GM18511 (cell line): ENCODE measurements at regions not wholly inside any gene's neighbourhood (a gene's known extent, or its start where the extent isn't known, plus 50 kb on each side); places are given as distances from the start of the nearest gene placed in this dataset.
"Not testable (repeated sequence)": the region's sequence is repeated elsewhere in the genome, so short reads cannot be mapped to it uniquely, and the experiment has no call there.

Source experiments
- ATAC-seq: cut with Tn5 transposase; IDR thresholded peaks from one replicate; pipeline ENCODE4 v1.9.1; 2021; ENCODE audit warnings: mild to moderate bottlenecking, moderate library complexity; ENCODE audit not compliant: unreplicated experiment

DNA sequence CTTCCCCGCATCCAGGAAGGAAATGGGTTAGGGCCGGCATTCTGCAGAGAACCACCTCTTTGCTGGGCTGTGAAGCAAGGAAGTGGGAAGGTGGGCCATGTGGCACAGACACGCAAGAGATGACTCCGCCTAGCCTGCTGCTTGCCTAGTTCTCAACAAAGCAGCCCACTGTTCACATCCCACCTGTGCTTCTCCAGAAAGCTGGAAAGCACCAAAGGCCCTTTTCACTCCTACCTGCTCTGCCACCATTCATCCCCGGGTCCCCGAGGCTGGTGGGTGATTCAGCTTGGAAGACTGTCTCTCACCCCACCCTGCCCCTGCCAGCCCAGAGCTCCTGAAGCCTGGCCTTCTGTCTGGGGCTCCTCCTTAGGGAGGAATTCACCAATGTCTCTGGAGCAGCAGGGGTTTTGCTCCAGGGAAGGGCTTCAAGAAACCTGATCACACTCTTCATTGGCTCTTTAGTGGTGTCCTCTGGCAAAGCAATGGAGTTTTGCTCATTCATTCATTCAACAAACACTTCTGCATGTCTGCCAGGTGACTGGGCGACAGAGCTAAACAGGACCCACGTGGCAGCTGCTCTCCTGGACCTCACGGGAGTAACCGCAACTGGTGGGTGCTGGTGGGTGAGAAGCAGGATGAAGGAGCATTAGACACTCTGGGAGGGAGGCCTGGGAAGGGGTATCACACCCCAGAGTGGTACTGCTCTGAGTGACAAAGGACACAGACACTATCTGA is 145.4 kb upstream of the TLE3 start:
- no peak for ATAC-seq

DNA sequence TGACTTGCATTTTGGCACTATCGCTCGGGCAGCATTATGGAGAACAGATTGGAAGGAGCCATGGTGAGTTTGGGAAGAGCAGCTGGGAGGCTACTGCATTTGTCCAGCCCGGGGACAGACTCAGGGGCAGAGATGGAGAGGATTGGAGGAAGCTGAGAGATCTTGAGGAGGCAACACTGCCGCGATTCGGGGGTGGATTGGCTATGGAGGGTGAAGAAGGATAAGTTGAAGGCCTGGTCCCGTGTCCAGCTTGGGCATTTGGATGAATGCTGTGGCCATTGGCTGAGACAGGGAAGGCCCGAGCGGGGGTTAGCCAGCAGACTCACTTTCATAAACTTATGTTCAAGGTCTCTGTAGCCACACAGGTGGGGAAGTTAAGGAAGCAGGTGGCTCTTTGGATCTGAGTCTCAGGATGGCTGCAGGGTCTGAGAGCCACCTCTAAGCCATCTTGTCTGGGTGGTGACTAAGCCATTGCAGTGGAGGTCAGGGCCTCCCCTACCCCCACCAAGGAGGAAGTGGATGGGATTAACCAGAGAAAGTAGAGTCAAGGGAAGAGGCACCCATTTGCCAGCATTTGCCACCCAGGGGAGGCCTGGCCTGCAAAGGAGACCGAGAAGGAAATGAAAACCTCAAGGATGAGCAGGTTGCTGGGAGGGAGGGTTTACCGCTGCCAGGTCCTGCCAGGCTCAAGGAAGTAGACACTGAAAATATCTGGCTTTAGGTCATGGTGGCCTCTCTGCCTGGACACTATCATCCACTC is 144.0 kb upstream of the TLE3 start:
- no peak for ATAC-seq

DNA sequence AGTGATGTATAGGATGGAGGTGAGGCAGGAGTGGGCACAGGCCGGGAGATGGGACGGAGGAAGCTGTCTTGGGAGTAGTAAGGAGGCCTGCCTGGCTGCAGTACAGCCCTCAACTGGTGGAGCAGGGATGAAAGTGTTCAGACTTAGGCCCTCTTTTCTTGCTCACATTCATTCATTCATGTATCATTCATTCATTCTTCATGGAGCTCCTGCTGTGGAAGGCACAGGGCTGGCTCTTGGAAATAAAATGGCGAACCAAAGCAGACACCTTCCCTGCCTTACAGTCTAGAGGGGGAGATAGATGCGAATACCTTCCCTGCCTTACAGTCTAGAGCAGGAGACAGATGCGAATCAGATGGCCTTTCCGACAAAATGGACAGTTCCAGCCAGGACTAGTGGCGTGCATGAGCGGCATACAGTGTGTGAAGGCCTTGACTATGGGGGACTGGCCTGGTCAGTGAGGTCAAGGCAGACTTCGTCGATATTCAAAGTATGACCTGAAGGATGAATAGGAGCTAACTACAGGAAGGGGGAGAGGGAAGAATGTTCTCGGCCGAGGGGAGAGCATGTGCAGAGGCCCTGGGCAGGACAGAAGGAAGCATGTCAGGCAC is 143.2 kb upstream of the TLE3 start:
- no peak for ATAC-seq

DNA sequence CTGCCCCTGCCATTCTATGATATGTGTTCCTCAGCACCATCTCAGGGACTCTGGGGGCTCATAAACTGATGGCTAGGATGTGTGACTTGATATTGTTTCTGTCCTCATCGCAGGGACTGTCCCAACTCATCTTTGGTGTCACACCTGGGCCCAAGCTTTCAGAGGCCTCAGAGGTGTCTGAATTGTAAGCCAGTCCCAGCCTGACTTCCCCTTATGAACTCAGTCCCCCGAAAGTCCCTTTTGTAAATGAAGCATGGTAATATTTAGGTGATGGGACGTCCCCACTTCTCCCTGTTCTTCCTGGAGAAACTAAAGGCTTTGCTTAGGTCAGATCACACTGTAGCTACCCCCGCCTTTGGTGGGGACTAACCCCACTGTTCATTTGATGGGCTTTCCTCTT is 142.4 kb upstream of the TLE3 start:
- peak; percentile 79 for ATAC-seq

DNA sequence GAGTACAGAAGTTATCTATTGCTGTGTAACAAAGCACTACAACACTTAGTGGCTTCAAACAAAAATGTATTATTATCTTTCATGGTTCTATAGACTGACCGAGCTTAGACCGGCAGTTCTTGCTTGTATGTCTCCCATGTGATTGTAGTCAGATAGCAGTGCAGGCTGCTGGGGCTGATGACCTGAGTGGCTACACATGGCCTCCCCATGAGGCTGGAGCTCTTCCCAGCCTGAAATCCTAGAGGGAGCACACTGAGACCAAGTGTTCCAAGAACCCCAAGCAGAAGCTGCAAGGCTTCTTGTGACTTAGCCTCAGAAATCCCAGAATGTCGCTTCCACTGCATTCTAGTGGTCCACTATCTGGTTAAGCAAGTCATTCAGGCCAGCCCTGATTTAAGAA is 141.2 kb upstream of the TLE3 start:
- ATAC-seq = no peak

DNA sequence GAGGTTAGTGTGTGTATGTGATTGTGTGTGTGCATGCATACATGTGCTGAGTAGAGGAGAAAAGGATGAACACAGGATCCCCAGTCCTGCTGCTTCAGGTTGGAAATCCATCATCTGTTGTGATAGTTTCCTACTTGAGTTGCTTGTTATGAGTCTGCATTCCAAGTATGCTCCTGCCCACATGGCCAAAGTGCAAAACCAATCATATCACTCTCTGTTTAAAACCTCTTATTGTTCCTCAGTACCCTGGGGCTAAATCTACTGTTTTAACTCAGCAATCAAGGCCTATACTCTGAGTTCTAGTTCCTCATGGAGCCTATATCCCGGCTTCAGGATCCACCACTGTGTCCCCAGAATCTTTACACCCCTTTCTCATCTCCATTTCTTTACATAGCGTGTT is 139.9 kb upstream of the TLE3 start:
- ATAC-seq = no peak

DNA sequence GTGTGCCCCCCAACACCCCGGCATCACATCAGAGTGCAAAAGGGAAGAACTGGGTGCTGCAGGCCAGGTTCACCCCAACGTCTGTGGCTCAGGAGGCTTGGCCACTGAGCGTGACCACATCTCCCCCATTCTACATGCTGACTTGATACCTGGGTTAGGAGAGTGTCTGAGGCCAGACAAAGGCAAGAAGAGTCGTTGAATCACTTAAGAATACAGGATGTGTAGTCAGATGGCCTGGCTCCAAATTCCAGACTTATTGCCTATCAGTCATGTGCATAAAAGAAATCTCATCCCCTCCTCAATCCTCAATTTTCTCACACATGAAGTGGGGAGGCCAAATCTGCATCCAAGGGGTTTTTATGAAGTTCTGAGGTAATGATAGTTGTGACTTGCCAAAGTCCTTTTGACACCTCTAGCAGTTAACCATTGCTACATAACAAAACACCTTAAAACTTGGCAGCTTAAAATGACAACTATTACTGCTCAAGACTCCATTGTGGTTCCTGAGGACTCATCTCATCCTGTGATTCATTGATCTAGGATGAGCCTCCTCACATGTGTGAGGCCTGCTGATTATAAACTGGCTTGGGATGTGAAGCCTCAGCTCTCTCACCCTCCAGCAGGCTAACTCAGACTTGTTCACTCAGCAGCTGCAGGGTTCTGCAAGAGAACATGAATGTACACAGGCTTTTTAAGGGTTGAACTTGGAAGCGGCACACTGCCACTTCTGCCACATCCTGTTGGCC is 138.8 kb upstream of the TLE3 start:
- no peak for ATAC-seq

DNA sequence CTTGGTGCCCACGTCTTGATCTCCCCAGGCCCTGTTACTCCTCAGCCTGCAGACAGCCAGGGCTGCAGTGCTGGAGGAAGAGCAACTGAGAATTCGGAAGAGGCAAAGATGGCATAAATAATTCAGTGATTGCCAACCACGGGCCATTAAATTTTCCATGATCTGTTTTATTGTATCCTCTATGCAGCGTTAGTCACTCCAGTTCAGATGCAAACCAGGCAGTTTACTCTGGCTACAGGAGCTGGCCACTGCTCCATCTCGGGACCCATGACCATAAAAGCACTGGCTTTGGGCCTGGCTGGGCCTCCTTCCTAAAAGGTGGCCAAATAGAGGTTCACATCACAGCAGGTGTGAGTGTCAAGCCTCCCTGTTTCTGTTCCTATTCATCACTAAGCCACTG is 137.6 kb upstream of the TLE3 start:
- no peak for ATAC-seq

DNA sequence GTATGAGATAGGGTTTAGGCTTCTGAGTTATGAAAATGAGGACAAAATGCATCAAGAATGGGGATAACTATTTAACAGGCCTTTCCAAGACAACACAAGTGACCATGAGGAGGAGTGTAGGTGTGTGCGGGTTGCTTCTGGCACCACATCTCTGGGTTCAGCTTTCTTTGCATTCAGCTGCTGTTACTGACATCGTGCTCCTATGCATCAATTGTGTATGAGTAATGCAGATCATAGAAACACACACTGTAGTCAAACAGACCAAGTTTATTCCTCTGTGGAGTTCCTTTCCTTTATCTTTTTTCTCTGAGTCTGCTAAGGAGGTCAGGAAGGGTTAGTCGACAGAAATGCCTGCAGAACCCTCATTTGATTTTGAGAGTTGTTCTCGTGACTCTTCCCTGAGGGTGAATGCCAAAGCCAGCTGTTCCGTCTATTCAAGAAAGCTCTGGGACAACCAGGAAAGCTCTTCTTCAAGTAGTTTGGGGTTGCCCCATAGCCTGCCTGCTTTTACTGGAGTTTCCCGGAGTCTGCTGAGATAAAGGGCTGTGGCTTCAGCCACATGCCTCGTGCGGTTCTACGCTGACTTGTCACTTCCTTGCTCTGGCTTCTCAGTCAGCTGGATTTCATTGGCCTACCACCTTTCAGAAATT is 136.7 kb upstream of the TLE3 start:
- no peak for ATAC-seq

DNA sequence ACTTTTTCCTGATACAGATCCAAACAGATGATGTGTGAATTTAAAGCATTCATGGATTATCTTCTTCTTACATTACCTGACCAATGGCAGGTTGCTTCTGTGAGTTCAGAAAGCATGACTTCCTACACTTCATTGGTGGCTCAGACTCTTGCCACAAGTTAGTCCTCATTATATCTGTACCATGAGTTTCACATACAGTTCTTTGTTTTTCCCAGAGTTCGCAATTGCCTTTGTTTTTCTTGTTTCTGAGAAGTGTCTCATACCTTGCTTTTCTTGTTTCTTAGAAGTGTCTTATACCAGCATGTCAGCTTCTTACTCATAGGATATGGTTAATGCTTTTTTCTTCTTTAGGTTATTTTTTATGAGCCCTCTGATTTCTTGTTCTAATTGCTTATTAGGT is 133.8 kb upstream of the TLE3 start:
- ATAC-seq = no peak

DNA sequence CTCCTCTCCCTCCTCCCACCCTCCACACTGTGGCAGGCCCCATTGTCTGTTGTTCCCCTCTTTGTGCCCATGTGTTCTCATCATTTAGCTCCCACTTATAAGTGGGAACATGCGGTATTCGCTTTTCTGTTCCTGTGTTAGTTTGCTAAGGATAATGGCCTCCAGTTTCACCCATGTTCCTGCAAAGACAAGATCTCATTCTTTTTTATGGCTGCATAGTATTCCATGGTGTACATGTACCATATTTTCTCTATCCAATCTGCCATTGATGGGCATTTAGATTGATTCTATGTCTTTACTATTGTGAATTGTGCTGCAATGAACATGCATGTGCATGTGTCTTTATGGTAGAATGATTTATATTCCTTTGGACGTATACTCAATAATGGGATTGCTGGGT is 130.2 kb upstream of the TLE3 start:
- ATAC-seq = not testable (repeated sequence)

DNA sequence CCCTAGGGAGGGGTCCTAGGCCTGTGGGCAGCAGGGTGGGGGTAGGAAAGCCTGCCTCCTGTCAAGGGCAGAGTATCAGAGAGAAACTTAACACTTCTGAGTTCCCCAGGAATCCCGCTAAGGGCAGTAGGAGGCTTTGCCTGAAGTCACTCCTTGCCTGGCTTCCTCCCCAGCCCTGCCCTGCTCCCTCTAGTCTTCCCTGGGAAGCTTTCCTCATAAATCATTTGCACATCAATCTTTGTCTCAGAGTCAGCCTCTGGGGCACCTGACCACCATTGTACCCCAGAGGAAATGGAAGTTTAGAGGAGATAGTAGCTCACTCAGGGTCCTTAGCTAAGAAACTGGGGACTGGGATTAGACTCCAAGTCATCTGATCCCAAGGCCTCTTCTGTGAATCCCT is 129.4 kb upstream of the TLE3 start:
- ATAC-seq = no peak

DNA sequence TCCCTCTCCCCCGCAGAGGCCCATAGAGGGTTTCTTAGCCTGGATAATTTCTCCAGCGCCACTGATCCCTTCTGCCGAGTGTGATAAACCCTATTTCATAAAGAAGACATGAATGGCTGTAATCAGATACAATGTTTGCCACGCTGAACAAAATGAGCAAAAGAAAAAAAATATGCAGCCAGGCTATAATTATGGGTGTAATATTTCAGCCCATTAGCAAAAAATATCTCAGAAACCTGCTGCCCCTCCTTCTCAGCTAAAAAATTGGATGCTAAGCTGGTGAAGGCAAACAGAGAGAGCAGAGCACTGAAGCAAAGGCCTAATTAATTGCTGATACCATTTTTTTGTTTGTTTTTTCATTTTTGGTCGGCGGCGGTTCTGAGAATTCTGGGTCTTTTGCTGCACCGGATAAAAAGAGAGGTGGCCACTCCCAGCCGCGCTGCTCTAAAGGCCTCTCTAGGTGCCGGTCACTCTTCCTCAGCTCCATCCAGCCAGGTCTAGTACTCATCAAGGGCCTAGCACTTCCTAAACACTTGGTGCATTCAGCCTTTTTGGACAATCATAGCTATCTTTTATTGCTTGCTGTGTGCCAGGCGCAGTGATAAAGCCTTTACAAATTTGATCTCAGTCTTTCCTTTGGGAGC is 128.7 kb upstream of the TLE3 start:
- ATAC-seq = no peak

DNA sequence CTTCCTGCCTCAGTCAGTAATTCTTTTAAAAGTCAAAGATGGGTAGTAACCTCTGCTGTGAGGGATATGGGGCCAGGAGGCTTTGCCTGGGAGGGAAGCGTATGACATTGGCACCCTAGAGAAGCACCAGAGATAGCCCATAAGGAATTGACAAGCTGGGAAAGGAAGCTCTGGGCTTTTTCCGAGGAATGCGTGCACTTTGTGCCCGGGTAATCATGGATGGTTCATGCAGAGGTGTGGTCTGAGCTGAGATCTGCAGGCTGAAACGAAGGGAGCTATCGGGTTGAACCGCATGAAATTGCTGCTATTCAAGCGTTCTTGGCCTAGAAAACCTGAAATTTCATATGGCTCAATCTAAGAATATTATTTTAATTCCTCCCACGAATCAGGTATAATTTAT is 127.7 kb upstream of the TLE3 start:
- no peak for ATAC-seq

DNA sequence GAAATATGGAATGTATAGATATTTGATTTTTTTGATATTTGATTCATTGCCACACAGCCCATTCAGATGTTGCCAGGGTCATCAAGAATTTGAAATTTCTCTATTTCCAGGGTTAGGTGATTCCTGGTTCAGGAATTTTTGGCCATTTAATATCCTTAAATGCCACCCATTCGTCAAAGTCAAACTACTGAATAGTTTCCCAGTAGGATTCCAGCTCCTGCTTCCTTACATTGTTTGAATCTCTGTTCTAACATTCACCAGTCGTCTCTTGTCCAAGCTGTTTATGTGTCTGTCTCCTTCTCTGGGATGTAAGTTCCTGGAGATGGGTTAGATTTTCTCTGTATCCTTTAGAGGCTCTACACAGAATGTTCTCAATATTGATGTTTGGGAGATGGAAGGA is 124.9 kb upstream of the TLE3 start:
- no peak for ATAC-seq

DNA sequence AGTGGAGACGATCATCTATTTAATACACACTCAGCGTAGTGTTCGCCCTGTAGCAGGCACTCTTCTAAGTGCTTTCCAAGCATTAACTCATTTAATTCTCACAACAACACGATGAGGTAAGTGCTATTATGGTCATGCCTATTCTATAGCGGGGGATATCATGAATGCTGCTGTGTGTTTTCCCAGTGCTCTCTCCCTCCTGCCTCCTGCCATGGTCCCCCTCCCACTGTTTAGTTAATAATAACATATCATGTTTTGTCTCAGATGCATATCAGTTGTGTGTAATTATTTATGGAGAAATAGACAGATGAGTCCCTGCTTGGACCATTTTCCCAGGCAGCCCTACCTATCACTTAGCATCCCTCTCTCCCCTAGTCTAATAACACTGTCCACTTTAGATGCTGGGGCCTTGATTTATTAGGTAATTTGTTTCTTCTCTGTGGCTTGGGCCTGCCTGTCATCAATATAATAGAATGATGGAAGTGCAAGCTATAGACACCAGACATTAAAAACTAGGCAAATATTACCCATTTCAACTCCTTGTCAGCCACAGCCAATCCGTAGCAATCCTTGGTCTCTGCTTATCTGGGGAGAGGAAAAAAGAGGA is 122.9 kb upstream of the TLE3 start:
- ATAC-seq = no peak

DNA sequence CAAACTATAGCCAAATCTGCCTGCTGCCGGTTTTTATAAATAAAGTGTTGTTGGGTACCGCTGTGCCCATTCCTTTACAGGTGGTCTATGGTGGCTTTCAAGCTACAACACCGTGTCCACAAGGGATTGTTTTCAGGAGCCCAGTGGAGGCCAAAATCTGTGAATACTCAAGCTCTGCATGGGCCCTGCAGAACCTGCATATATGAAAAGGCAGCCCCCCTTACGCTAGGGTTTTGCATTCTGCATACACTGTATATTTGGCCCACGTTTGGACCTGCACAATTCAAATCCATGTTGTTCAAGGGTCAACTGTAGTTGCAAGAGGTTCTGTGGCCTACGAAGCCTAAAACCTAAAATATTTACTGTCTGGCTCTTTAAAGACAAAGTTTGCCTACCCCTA is 122.2 kb upstream of the TLE3 start:
- ATAC-seq = no peak

DNA sequence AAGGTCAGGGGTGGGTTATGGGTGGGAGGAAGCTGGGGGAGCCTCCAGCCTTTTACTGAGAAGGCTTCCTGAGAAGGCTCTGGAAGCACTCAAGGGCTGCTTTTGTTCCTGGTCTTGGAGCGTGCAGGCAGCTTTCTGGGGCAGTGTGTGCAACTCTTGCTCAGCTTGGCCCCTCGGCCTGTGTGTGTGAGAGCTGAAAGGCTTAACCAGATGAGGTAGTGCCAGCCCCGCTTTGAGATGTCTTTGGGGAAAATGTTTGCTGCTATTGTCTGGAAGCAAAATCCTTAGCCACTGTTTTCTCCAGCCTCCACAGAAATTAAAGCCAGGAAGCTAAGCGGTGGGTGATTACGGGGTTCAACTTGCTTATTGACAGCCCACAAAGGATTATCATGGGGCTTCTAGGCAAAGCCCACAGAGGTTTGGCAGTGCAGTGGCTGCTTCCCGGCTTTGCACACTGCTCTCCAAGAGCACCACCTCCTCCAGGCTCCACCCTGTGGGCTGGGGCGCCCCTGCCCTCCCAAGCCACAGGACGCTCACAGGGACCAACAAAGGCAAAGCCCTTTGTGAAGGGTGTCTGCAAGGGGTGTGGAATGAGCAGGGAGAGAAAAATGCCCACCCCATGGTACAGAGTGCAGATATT is 121.7 kb upstream of the TLE3 start:
- no peak for ATAC-seq
